Neural cell (in vitro differentiated cells): ENCODE measurements at regions not wholly inside any gene's neighbourhood (a gene's known extent, or its start where the extent isn't known, plus 50 kb on each side); places are given as distances from the start of the nearest gene placed in this dataset.
"Not testable (repeated sequence)": the region's sequence is repeated elsewhere in the genome, so short reads cannot be mapped to it uniquely, and the experiment has no call there.

Experiments
- H2AFZ ChIP-seq: fragments of 200-600, 300-800 bp; sonication (generic), shearing (Covaris generic); 2 replicates; pipeline ENCODE4 v1.6.0; 2014; ENCODE audit warnings: low read depth, mild to moderate bottlenecking, antibody characterized with exemption, low read length, moderate library complexity
- H3F3A ChIP-seq: fragments of 200-600 bp; shearing (Covaris generic); 2 replicates; pipeline ENCODE4 v1.6.1; 2016; ENCODE audit warnings: mild to moderate bottlenecking, moderate library complexity, mixed read lengths, antibody characterized with exemption, low read length; ENCODE audit not compliant: insufficient read depth, poor library complexity, severe bottlenecking
- H3K27ac ChIP-seq: fragments of 200-600, 300-800 bp; sonication (generic), shearing (Covaris generic); 2 replicates; pipeline ENCODE4 v1.5.1; 2014; ENCODE audit warnings: mild to moderate bottlenecking, low read length, moderate library complexity
- H3K27me3 ChIP-seq: fragments of 300-800, 200-600 bp; sonication (generic), shearing (Covaris generic); 2 replicates; pipeline ENCODE4 v1.6.0; 2014; ENCODE audit warnings: mild to moderate bottlenecking, low read depth, low read length, moderate library complexity; ENCODE audit not compliant: insufficient read depth
- H3K36me3 ChIP-seq: fragments of 300-800, 200-600 bp; sonication (generic), shearing (Covaris generic); 2 replicates; pipeline ENCODE4 v1.5.1; 2014; ENCODE audit warnings: mild to moderate bottlenecking, antibody characterized with exemption, low read length, moderate library complexity; ENCODE audit not compliant: insufficient read depth
- H3K4me2 ChIP-seq: fragments of 300-800, 200-600 bp; sonication (generic), shearing (Covaris generic); 2 replicates; pipeline ENCODE4 v1.6.0; 2014; ENCODE audit warnings: mild to moderate bottlenecking, low read length
- H3K4me3 ChIP-seq: fragments of 300-800, 200-600 bp; sonication (generic), shearing (Covaris generic); 2 replicates; pipeline ENCODE4 v1.5.1; 2014; ENCODE audit warnings: mild to moderate bottlenecking, low read length, moderate library complexity
- H3K79me2 ChIP-seq: fragments of 200-600 bp; shearing (Covaris generic); replicated peaks from 2 replicates; pipeline ENCODE4 v1.6.0; 2014; ENCODE audit warnings: mild to moderate bottlenecking, low read length, moderate library complexity; ENCODE audit not compliant: insufficient read depth
- H3K9ac ChIP-seq: fragments of 300-800, 200-600 bp; sonication (generic), shearing (Covaris generic); 2 replicates; pipeline ENCODE4 v1.6.1; 2016; ENCODE audit warnings: mild to moderate bottlenecking, low read length, mixed read lengths
- H3K9me2 ChIP-seq: fragments of 200-600 bp; shearing (Covaris generic); 2 replicates; pipeline ENCODE4 v1.6.1; 2016; ENCODE audit warnings: mild to moderate bottlenecking, low read length, mixed read lengths; ENCODE audit not compliant: insufficient read depth
- H3K9me3 ChIP-seq: fragments of 200-600, 300-800 bp; sonication (generic), shearing (Covaris generic); 2 replicates; pipeline ENCODE4 v1.6.1; 2016; ENCODE audit warnings: mild to moderate bottlenecking, mixed run types, low read length, moderate library complexity, mixed read lengths
- H4K20me1 ChIP-seq: fragments of 200-600 bp; shearing (Covaris generic); 2 replicates; pipeline ENCODE4 v1.6.1; 2016; ENCODE audit warnings: mild to moderate bottlenecking, mixed run types; ENCODE audit not compliant: insufficient read depth
- EP300 ChIP-seq: fragments of 450-650 bp; conservative IDR thresholded peaks from 2 replicates; pipeline ENCODE4 v1.6.1; 2014; ENCODE audit warnings: antibody characterized with exemption, mild to moderate bottlenecking, moderate library complexity; ENCODE audit not compliant: poor library complexity, severe bottlenecking
- EZH2 ChIP-seq: fragments of 200-600, 300-800 bp; shearing (Covaris generic), sonication (generic); IDR thresholded peaks from 2 replicates; pipeline ENCODE4 v1.6.1; 2014; ENCODE audit warnings: antibody characterized with exemption, low read length, borderline replicate concordance, mild to moderate bottlenecking; ENCODE audit not compliant: insufficient read depth, poor library complexity, severe bottlenecking
- MXI1 ChIP-seq: fragments of 450-650 bp; conservative IDR thresholded peaks from 2 replicates; pipeline ENCODE4 v1.6.1; 2014; ENCODE audit warnings: antibody characterized with exemption, mild to moderate bottlenecking; ENCODE audit not compliant: poor library complexity, severe bottlenecking
- POLR2AphosphoS5 ChIP-seq: IDR thresholded peaks from 2 replicates; pipeline ENCODE4 v1.6.1; 2012
- RAD21 ChIP-seq: fragments of 450-650 bp; conservative IDR thresholded peaks from 2 replicates; pipeline ENCODE4 v1.6.1; 2014; ENCODE audit warnings: antibody characterized with exemption, mild to moderate bottlenecking, moderate library complexity
- SMC3 ChIP-seq: fragments of 450-650 bp; conservative IDR thresholded peaks from 2 replicates; pipeline ENCODE4 v1.6.1; 2014; ENCODE audit warnings: antibody characterized with exemption, mild to moderate bottlenecking, moderate library complexity; ENCODE audit not compliant: poor library complexity
- TAF1 ChIP-seq: IDR thresholded peaks from 2 replicates; pipeline ENCODE4 v1.6.1; 2012; ENCODE audit warnings: low read depth
- TF ChIP-seq, protein P1 (sequence below): IDR thresholded peaks from 2 replicates; pipeline ENCODE4 v1.6.1; 2012; ENCODE audit warnings: borderline replicate concordance
- TF ChIP-seq, protein P2 (sequence below): fragments of 450-650 bp; IDR thresholded peaks from 2 replicates; pipeline ENCODE4 v1.5.1; 2014; ENCODE audit warnings: antibody characterized with exemption, mild to moderate bottlenecking, moderate library complexity; ENCODE audit not compliant: poor library complexity, severe bottlenecking

GRCh38 chr4:189600718-189601435 is 339.8 kb upstream of the FRG1 start:
- no peak overlapping the region for H3K27ac ChIP-seq
- no peak overlapping the region for H3K9ac ChIP-seq
- no peak overlapping the region for H3K4me2 ChIP-seq
- H2AFZ ChIP-seq = no peak overlapping the region
- TF ChIP-seq, protein P1, sequence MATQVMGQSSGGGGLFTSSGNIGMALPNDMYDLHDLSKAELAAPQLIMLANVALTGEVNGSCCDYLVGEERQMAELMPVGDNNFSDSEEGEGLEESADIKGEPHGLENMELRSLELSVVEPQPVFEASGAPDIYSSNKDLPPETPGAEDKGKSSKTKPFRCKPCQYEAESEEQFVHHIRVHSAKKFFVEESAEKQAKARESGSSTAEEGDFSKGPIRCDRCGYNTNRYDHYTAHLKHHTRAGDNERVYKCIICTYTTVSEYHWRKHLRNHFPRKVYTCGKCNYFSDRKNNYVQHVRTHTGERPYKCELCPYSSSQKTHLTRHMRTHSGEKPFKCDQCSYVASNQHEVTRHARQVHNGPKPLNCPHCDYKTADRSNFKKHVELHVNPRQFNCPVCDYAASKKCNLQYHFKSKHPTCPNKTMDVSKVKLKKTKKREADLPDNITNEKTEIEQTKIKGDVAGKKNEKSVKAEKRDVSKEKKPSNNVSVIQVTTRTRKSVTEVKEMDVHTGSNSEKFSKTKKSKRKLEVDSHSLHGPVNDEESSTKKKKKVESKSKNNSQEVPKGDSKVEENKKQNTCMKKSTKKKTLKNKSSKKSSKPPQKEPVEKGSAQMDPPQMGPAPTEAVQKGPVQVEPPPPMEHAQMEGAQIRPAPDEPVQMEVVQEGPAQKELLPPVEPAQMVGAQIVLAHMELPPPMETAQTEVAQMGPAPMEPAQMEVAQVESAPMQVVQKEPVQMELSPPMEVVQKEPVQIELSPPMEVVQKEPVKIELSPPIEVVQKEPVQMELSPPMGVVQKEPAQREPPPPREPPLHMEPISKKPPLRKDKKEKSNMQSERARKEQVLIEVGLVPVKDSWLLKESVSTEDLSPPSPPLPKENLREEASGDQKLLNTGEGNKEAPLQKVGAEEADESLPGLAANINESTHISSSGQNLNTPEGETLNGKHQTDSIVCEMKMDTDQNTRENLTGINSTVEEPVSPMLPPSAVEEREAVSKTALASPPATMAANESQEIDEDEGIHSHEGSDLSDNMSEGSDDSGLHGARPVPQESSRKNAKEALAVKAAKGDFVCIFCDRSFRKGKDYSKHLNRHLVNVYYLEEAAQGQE = no peak
- H3K4me3 ChIP-seq = no peak overlapping the region
- no peaks in the 10 kb centered on the region for H3K27me3 ChIP-seq
- no peaks in the 10 kb centered on the region for H3K36me3 ChIP-seq
- no peaks in the 10 kb centered on the region for H3K79me2 ChIP-seq
- no peaks in the 10 kb centered on the region for H3K9me3 ChIP-seq
- H4K20me1 ChIP-seq = no peaks in the 10 kb centered on the region
- H3F3A ChIP-seq = no peaks in the 10 kb centered on the region
- H3K9me2 ChIP-seq = no peaks in the 10 kb centered on the region

DNA sequence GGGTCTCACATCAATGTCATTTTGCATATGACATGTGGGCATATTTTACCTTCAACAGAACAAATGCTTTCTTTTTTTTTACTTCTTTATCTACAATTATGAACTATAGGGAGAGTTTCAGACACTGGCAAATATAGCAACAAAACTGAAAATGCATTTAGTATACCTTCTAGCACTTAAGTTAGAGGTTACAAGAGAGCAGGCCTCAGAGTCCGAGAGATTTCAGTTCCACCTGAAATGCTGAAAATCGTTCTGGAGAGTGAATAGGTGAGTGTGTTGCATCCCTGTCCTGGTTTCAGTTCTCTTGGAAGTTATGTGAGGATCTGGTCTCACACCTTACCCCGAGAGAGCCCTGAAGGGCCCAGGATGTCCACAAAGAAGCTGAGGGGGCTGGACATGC is 337.8 kb upstream of the FRG1 start:
- not testable (repeated sequence) for H4K20me1 ChIP-seq, H3K9ac ChIP-seq, H3K4me2 ChIP-seq, H3K27ac ChIP-seq, H3K9me3 ChIP-seq, H3K4me3 ChIP-seq, H3F3A ChIP-seq, H3K9me2 ChIP-seq, H2AFZ ChIP-seq, H3K27me3 ChIP-seq, H3K79me2 ChIP-seq, H3K36me3 ChIP-seq

DNA sequence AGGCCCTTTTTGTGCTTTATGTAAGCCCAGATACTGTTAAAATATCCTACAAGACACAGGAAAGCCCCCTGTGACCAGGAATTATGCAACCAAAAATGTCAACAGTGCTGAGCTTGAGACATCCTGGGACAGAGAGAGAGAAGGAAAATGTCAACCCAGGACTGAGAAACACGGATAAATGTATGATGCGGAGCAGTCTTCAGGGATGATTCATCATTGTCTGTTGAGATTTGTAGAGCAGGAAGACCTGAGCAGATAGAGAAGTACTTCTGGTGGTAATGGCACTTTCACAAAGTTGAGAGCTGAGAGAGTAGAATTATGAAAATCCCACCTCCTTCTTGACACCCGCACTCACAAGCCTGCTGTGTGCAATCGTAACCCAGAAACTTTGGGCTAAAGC is 330.1 kb upstream of the FRG1 start:
- H3K4me3 ChIP-seq, H3K9ac ChIP-seq, H4K20me1 ChIP-seq, H3K9me2 ChIP-seq, H3K79me2 ChIP-seq, H3K27me3 ChIP-seq, H3K4me2 ChIP-seq, H3K27ac ChIP-seq, H2AFZ ChIP-seq, H3F3A ChIP-seq, H3K36me3 ChIP-seq, H3K9me3 ChIP-seq: not testable (repeated sequence)

- H3K9ac ChIP-seq = no peak overlapping the region
- H3K79me2 ChIP-seq = no peaks in the 10 kb centered on the region
- no peak overlapping the region for H3K4me2 ChIP-seq
- no peak overlapping the region for H3K4me3 ChIP-seq
- H4K20me1 ChIP-seq = no peaks in the 10 kb centered on the region
- H3K27me3 ChIP-seq = no peaks in the 10 kb centered on the region
- TF ChIP-seq, protein P1 = no peak
- TF ChIP-seq EZH2 (no peak), RAD21 (no peak), POLR2AphosphoS5 (no peak), MXI1 (no peak), TAF1 (no peak), EP300 (no peak), SMC3 (no peak)
- TF ChIP-seq, protein P2, sequence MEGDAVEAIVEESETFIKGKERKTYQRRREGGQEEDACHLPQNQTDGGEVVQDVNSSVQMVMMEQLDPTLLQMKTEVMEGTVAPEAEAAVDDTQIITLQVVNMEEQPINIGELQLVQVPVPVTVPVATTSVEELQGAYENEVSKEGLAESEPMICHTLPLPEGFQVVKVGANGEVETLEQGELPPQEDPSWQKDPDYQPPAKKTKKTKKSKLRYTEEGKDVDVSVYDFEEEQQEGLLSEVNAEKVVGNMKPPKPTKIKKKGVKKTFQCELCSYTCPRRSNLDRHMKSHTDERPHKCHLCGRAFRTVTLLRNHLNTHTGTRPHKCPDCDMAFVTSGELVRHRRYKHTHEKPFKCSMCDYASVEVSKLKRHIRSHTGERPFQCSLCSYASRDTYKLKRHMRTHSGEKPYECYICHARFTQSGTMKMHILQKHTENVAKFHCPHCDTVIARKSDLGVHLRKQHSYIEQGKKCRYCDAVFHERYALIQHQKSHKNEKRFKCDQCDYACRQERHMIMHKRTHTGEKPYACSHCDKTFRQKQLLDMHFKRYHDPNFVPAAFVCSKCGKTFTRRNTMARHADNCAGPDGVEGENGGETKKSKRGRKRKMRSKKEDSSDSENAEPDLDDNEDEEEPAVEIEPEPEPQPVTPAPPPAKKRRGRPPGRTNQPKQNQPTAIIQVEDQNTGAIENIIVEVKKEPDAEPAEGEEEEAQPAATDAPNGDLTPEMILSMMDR = no peak
- no peak overlapping the region for H3K27ac ChIP-seq
- no peaks in the 10 kb centered on the region for H3F3A ChIP-seq
- no peaks in the 10 kb centered on the region for H3K9me3 ChIP-seq
- H3K9me2 ChIP-seq = no peaks in the 10 kb centered on the region
- H2AFZ ChIP-seq = no peak overlapping the region
- H3K36me3 ChIP-seq = no peaks in the 10 kb centered on the region
Measured at GRCh38 chr4:189613207-189613606, 327.5 kb upstream of the FRG1 start.
